AG09309 (cell line): ENCODE measurements at regions not wholly inside any gene's neighbourhood (a gene's known extent, or its start where the extent isn't known, plus 50 kb on each side); places are given as distances from the start of the nearest gene placed in this dataset.
"Not testable (repeated sequence)": the region's sequence is repeated elsewhere in the genome, so short reads cannot be mapped to it uniquely, and the experiment has no call there.

ENCODE experiments used
- DNase-seq: peaks from one replicate; pipeline ENCODE4 v3.0.0-alpha.2; 2010; ENCODE audit warnings: low read depth
- H3K4me3 ChIP-seq: 2 replicates; pipeline ENCODE4 v1.5.1; 2011; ENCODE audit warnings: mild to moderate bottlenecking, low read depth, low read length, moderate library complexity; ENCODE audit not compliant: control insufficient read depth
- CTCF ChIP-seq: IDR thresholded peaks from 2 replicates; pipeline ENCODE4 v1.5.1; 2011; ENCODE audit warnings: mild to moderate bottlenecking, low read depth, low read length, inconsistent platforms; ENCODE audit not compliant: insufficient read depth, control insufficient read depth; ENCODE audit errors: missing control alignments

GRCh38 chr3:20478436-20478835, 292.4 kb upstream of the SGO1 start:
- no peak overlapping the region for H3K4me3 ChIP-seq
- no peak for TF ChIP-seq CTCF
- no peak for DNase-seq

GRCh38 chr3:20464237-20464636, 278.2 kb upstream of the SGO1 start:
- not testable (repeated sequence) for DNase-seq, H3K4me3 ChIP-seq

GRCh38 chr3:20462723-20463122, 276.7 kb upstream of the SGO1 start:
- no peak for DNase-seq
- no peak for TF ChIP-seq CTCF
- H3K4me3 ChIP-seq = no peak overlapping the region

- no peak overlapping the region for H3K4me3 ChIP-seq
- DNase-seq = no peak
- no peak for TF ChIP-seq CTCF
Observed at GRCh38 chr3:20462226-20462625, 276.2 kb upstream of the SGO1 start.

GRCh38 chr3:20458994-20459716, 273.1 kb upstream of the SGO1 start:
- no peak for DNase-seq
- TF ChIP-seq CTCF = no peak
- H3K4me3 ChIP-seq = no peak overlapping the region

GRCh38 chr3:20456511-20456910, 270.5 kb upstream of the SGO1 start:
- H3K4me3 ChIP-seq = no peak overlapping the region
- no peak for TF ChIP-seq CTCF

GRCh38 chr3:20451170-20451569, 265.2 kb upstream of the SGO1 start:
- DNase-seq = no peak
- TF ChIP-seq CTCF = no peak
- no peak overlapping the region for H3K4me3 ChIP-seq

More at GRCh38 chr3:20456511-20456910, 270.5 kb upstream of the SGO1 start:
- DNase-seq = no peak
